B cell (primary cell): ENCODE measurements at regions not wholly inside any gene's neighbourhood (a gene's known extent, or its start where the extent isn't known, plus 50 kb on each side); places are given as distances from the start of the nearest gene placed in this dataset.

Experiments used
- ATAC-seq: fragments of 200-7000 bp; cut with Tn5 transposase; one replicate; pipeline ENCODE4 v1.10.0; 2021; ENCODE audit warnings: low read depth, mild to moderate bottlenecking, moderate number of reproducible peaks, moderate library complexity
- CTCF ChIA-PET: fragments of 350-600 bp; sonication (Branson Sonifier 250); formaldehyde crosslinking; loops from one replicate; lab custom pipeline; 2021; ENCODE audit warnings: antibody characterized with exemption, inconsistent platforms; lab: Charles Lee
- POLR2A ChIA-PET: fragments of 350-600 bp; sonication (Branson Sonifier 250); formaldehyde crosslinking; loops from one replicate; lab custom pipeline; 2021; ENCODE audit warnings: antibody characterized with exemption; lab: Charles Lee
- DNase-seq: peaks from one replicate; pipeline ENCODE4 v3.0.0; 2013
- H2AFZ ChIP-seq: 2 replicates; pipeline ENCODE4 v1.6.1; 2012; ENCODE audit warnings: mild to moderate bottlenecking, low read depth, low read length; ENCODE audit not compliant: insufficient read depth, poor library complexity, severe bottlenecking
- H3K27ac ChIP-seq, 2 donors: 1 replicate in 1 of 2; 2 replicates in 1 of 2; pipeline ENCODE4 v1.5.1; 2012 to 2013; ENCODE audit warnings: low read length in 2 of 2, mild to moderate bottlenecking in 2 of 2, moderate library complexity in 1 of 2
- H3K27me3 ChIP-seq, 4 experiments: fragments of 200-600 bp in 1 of 4; sonication (generic) in 1 of 4; replicated peaks in 1 of 4; 1 replicate in 2 of 4; 2 replicates in 2 of 4; pipeline versions ENCODE4 v1.6.1 to v1.7.0; 2013 to 2016; ENCODE audit warnings: low read length in 3 of 4, mild to moderate bottlenecking in 2 of 4, mixed read lengths in 1 of 4, moderate library complexity in 1 of 4; ENCODE audit not compliant: insufficient read depth in 4 of 4, control insufficient read depth in 3 of 4; ENCODE audit errors: control extremely low read depth in 1 of 4
- H3K36me3 ChIP-seq, 2 experiments: replicated peaks in 1 of 2; 1 replicate in 1 of 2; 2 replicates in 1 of 2; pipeline versions ENCODE4 v1.6.1 to v1.7.1; 2013; ENCODE audit warnings: low read length in 1 of 2; ENCODE audit not compliant: insufficient read depth in 2 of 2, control insufficient read depth in 1 of 2; ENCODE audit errors: control extremely low read depth in 1 of 2, extremely low read depth in 1 of 2
- H3K4me1 ChIP-seq, 2 donors: fragments of 200-600 bp in 1 of 2; sonication (generic) in 1 of 2; 1 replicate in 1 of 2; 2 replicates in 1 of 2; pipeline versions ENCODE4 v1.5.1 to v1.6.1; 2013 to 2017; ENCODE audit warnings: low read length in 2 of 2; ENCODE audit not compliant: control insufficient read depth in 2 of 2, insufficient read depth in 2 of 2
- H3K4me2 ChIP-seq: replicated peaks from 2 replicates; pipeline ENCODE3; 2012; ENCODE audit warnings: mild to moderate bottlenecking, low read depth, low read length; ENCODE audit not compliant: poor library complexity, severe bottlenecking
- H3K4me3 ChIP-seq, 5 experiments: fragments of 200-600 bp in 1 of 5; sonication (generic) in 1 of 5; 1 replicate in 3 of 5; 2 replicates in 2 of 5; pipeline versions ENCODE4 v1.5.1 to v1.7.0; 2011 to 2016; ENCODE audit warnings: low read length in 4 of 5, mild to moderate bottlenecking in 4 of 5, low read depth in 2 of 5, control low read depth in 1 of 5, moderate library complexity in 1 of 5; ENCODE audit not compliant: insufficient read depth in 1 of 5; ENCODE audit errors: control extremely low read depth in 1 of 5, extremely low read depth in 1 of 5
- H3K79me2 ChIP-seq: fragments of 200-600 bp; sonication (generic); one replicate; pipeline ENCODE4 v1.6.0; 2016; ENCODE audit warnings: low read length; ENCODE audit not compliant: control insufficient read depth, insufficient read depth
- H3K9ac ChIP-seq: fragments of 200-600 bp; sonication (generic); 2 replicates; pipeline ENCODE4 v1.6.1; 2017; ENCODE audit warnings: mild to moderate bottlenecking, low read length, moderate library complexity
- H3K9me3 ChIP-seq, 3 donors: one replicate each; pipeline versions ENCODE4 v1.6.1 to v1.7.1; 2013; ENCODE audit warnings: low read length in 2 of 3; ENCODE audit not compliant: control insufficient read depth in 2 of 3, insufficient read depth in 1 of 3; ENCODE audit errors: control extremely low read depth in 1 of 3
- H4K20me1 ChIP-seq: 2 replicates; pipeline ENCODE4 v1.6.0; 2012; ENCODE audit warnings: mild to moderate bottlenecking, low read length; ENCODE audit not compliant: insufficient read depth, control insufficient read depth, poor library complexity, severe bottlenecking
- H3K27ac Mint-ChIP-seq: one replicate; pipeline ENCODE4 v1.8.0; 2021; ENCODE audit warnings: mixed read lengths
- H3K27me3 Mint-ChIP-seq: one replicate; pipeline ENCODE4 v1.8.0; 2021; ENCODE audit warnings: mixed read lengths
- H3K4me1 Mint-ChIP-seq: one replicate; pipeline ENCODE4 v1.8.0; 2021; ENCODE audit warnings: mixed read lengths
- H3K4me3 Mint-ChIP-seq: one replicate; pipeline ENCODE4 v1.8.0; 2021; ENCODE audit warnings: mixed read lengths
- H3K9me3 Mint-ChIP-seq: one replicate; pipeline ENCODE4 v1.8.0; 2022; ENCODE audit warnings: mixed read lengths; ENCODE audit not compliant: insufficient read depth
- CTCF ChIP-seq: fragments of 200-600 bp; IDR thresholded peaks from one replicate; pipeline ENCODE4 v1.8.0; 2022; ENCODE audit warnings: antibody characterized with exemption, mild to moderate bottlenecking
- WGBS: methylation state at CpG from one replicate; pipeline ENCODE4 v1.1.5; 2013; ENCODE audit warnings: missing lambda C conversion rate; ENCODE audit not compliant: insufficient coverage; 5-methylcytosine and 5-hydroxymethylcytosine counted together
- intact Hi-C: fragments of 100-400 bp; cut with micrococcal nuclease; formaldehyde crosslinking; loops from one replicate; pipeline ENCODE4 v1.10.0; 2022

- H3K36me3 ChIP-seq: no peaks in the 10 kb centered on the region
- no peak for TF ChIP-seq CTCF
- Mint-ChIP-seq H3K4me1 (no peaks in the 10 kb centered on the region), H3K9me3 (no peaks in the 10 kb centered on the region), H3K27ac (no peak overlapping the region), H3K27me3 (peaks cover 6% of the 10 kb centered on the region), H3K4me3 (no peak overlapping the region)
- H3K4me1 ChIP-seq: no peaks in the 10 kb centered on the region
- no CpG with 5 or more reads among the region's 1 CpG for WGBS
- DNase-seq (no peak), ATAC-seq (no peak)
- no peak overlapping the region for H3K4me2 ChIP-seq
- H3K4me3 ChIP-seq: no peak overlapping the region
- H3K79me2 ChIP-seq: no peaks in the 10 kb centered on the region
- ChIA-PET CTCF (no interaction called here), POLR2A (no interaction called here)
- H3K27me3 ChIP-seq: peaks cover 0 to under 1% (median 0%) of the 10 kb centered on the region in 4 experiments
- no peaks in the 10 kb centered on the region for H4K20me1 ChIP-seq
- H2AFZ ChIP-seq: no peak overlapping the region
- no peak overlapping the region for H3K9ac ChIP-seq
- intact Hi-C loops: no loop called here
- H3K27ac ChIP-seq: no peak overlapping the region
- no peaks in the 10 kb centered on the region for H3K9me3 ChIP-seq
Measured at GRCh38 chr7:96418581-96418980, 96.7 kb upstream of the SLC25A13 start.

GRCh38 chr7:96417784-96418183, 95.9 kb upstream of the SLC25A13 start:
- Mint-ChIP-seq H3K27me3 (peaks cover 6% of the 10 kb centered on the region), H3K27ac (no peak overlapping the region), H3K4me3 (no peak overlapping the region), H3K4me1 (no peaks in the 10 kb centered on the region), H3K9me3 (no peaks in the 10 kb centered on the region)
- Histone ChIP-seq H4K20me1 (no peaks in the 10 kb centered on the region), H2AFZ (no peak overlapping the region), H3K9me3 (no peaks in the 10 kb centered on the region), H3K4me2 (no peak overlapping the region), H3K4me3 (no peak overlapping the region), H3K36me3 (no peaks in the 10 kb centered on the region), H3K27me3 (no peaks in the 10 kb centered on the region), H3K9ac (no peak overlapping the region), H3K4me1 (no peaks in the 10 kb centered on the region), H3K27ac (no peak overlapping the region), H3K79me2 (no peaks in the 10 kb centered on the region)
- ChIA-PET CTCF (no interaction called here), POLR2A (no interaction called here)
- ATAC-seq (no peak), DNase-seq (no peak)
- intact Hi-C loops: no loop called here
- no CpG with 5 or more reads among the region's 1 CpG for WGBS
- TF ChIP-seq CTCF: no peak
